ENCODE measurements at regions not wholly inside any gene's neighbourhood (a gene's known extent, or its start where the extent isn't known, plus 50 kb on each side); places are given as distances from the start of the nearest gene placed in this dataset.
A peak's percentile ranks its signal among the peaks of the same experiment; 100 is the strongest.

GRCh38 chr1:199242147-199242546, 603.3 kb downstream of the PTPRC start:
- Histone ChIP-seq H3K36me3 (ENCODE audit: insufficient read depth, low read length) (no peaks in the 10 kb centered on the region), H3K4me1 (ENCODE audit: insufficient read depth, low read length) (peaks cover 29% of the 10 kb centered on the region), H3K9me3 (ENCODE audit: insufficient read depth, low read length, severe bottlenecking) (no peaks in the 10 kb centered on the region), H3K79me2 (ENCODE audit: insufficient read depth, low read length) (peaks cover 24% of the 10 kb centered on the region), H3K9ac (ENCODE audit: low read depth, low read length) (no peak overlapping the region), H2AFZ (ENCODE audit: low read depth, low read length) (peak overlapping the region; percentile 54), H3K4me3 (ENCODE audit: low read depth in 1 of 2, low read length in 2 of 2) (no peak overlapping the region), H4K20me1 (ENCODE audit: insufficient read depth, low read length) (no peaks in the 10 kb centered on the region), H3K27me3 (ENCODE audit: insufficient read depth, low read length, poor library complexity) (no peaks in the 10 kb centered on the region), H3K4me2 (ENCODE audit: insufficient read depth, low read length) (no peak overlapping the region), H3K27ac (ENCODE audit: low read length) (peak overlapping the region; percentile 78)
- TF ChIP-seq EZH2 (IDR thresholded peaks at IDR 0.05; ENCODE audit: borderline replicate concordance, low read depth, low read length, severe bottlenecking) (no peak), CTCF (IDR thresholded peaks at IDR 0.05; ENCODE audit: borderline replicate concordance, extremely low read depth, low read length, poor library complexity, severe bottlenecking) (no peak)
- ATAC-seq (ENCODE audit: insufficient read depth, low read depth) (no peak), DNase-seq (no peak)

- no peak overlapping the region for H3K4me2 ChIP-seq (ENCODE audit: insufficient read depth, low read length)
- H3K4me1 ChIP-seq (ENCODE audit: insufficient read depth, low read length) = peaks cover 29% of the 10 kb centered on the region
- peak overlapping the region; percentile 78 for H3K27ac ChIP-seq (ENCODE audit: low read length)
- H3K9me3 ChIP-seq (ENCODE audit: insufficient read depth, low read length, severe bottlenecking) = no peaks in the 10 kb centered on the region
- peaks cover 24% of the 10 kb centered on the region for H3K79me2 ChIP-seq (ENCODE audit: insufficient read depth, low read length)
- H3K4me3 ChIP-seq (ENCODE audit: low read depth in 1 of 2, low read length in 2 of 2) = no peak overlapping the region; a peak in 1 of 4 replicates
- ATAC-seq (ENCODE audit: insufficient read depth, low read depth) = peak; percentile 44
- TF ChIP-seq CTCF (IDR thresholded peaks at IDR 0.05; ENCODE audit: borderline replicate concordance, extremely low read depth, low read length, poor library complexity, severe bottlenecking) (no peak), EZH2 (IDR thresholded peaks at IDR 0.05; ENCODE audit: borderline replicate concordance, low read depth, low read length, severe bottlenecking) (no peak)
- H4K20me1 ChIP-seq (ENCODE audit: insufficient read depth, low read length) = no peaks in the 10 kb centered on the region
- no peaks in the 10 kb centered on the region for H3K27me3 ChIP-seq (ENCODE audit: insufficient read depth, low read length, poor library complexity)
- H3K9ac ChIP-seq (ENCODE audit: low read depth, low read length) = peak overlapping the region; percentile 22
- peak; percentile 56 for DNase-seq
- H3K36me3 ChIP-seq (ENCODE audit: insufficient read depth, low read length) = no peaks in the 10 kb centered on the region
- H2AFZ ChIP-seq (ENCODE audit: low read depth, low read length) = peak overlapping the region; percentile 54
Observed at GRCh38 chr1:199242601-199243000, 603.8 kb downstream of the PTPRC start.

- peaks cover 29% of the 10 kb centered on the region for H3K4me1 ChIP-seq (ENCODE audit: insufficient read depth, low read length)
- ATAC-seq (ENCODE audit: insufficient read depth, low read depth) = peak; percentile 95
- TF ChIP-seq EZH2 (IDR thresholded peaks at IDR 0.05; ENCODE audit: borderline replicate concordance, low read depth, low read length, severe bottlenecking) (no peak), CTCF (IDR thresholded peaks at IDR 0.05; ENCODE audit: borderline replicate concordance, extremely low read depth, low read length, poor library complexity, severe bottlenecking) (peak; percentile 95)
- peaks cover 24% of the 10 kb centered on the region for H3K79me2 ChIP-seq (ENCODE audit: insufficient read depth, low read length)
- H3K4me3 ChIP-seq (ENCODE audit: low read depth in 1 of 2, low read length in 2 of 2) = no peak overlapping the region
- peak overlapping the region; percentile 22 for H3K9ac ChIP-seq (ENCODE audit: low read depth, low read length)
- H2AFZ ChIP-seq (ENCODE audit: low read depth, low read length) = peak overlapping the region; percentile 44; the same call in 1 of the 2 replicates
- no peaks in the 10 kb centered on the region for H3K36me3 ChIP-seq (ENCODE audit: insufficient read depth, low read length)
- H3K4me2 ChIP-seq (ENCODE audit: insufficient read depth, low read length) = peak overlapping the region; percentile 28
- H3K27me3 ChIP-seq (ENCODE audit: insufficient read depth, low read length, poor library complexity) = no peaks in the 10 kb centered on the region
- H3K27ac ChIP-seq (ENCODE audit: low read length) = peak overlapping the region; percentile 78
- H4K20me1 ChIP-seq (ENCODE audit: insufficient read depth, low read length) = no peaks in the 10 kb centered on the region
- H3K9me3 ChIP-seq (ENCODE audit: insufficient read depth, low read length, severe bottlenecking) = no peaks in the 10 kb centered on the region
- peak; percentile 91 for DNase-seq
Observed at GRCh38 chr1:199243423-199244061, 604.7 kb downstream of the PTPRC start.

Data from DND-41 (cell line).